ENCODE measurements at regions not wholly inside any gene's neighbourhood (a gene's known extent, or its start where the extent isn't known, plus 50 kb on each side); places are given as distances from the start of the nearest gene placed in this dataset.

DNA sequence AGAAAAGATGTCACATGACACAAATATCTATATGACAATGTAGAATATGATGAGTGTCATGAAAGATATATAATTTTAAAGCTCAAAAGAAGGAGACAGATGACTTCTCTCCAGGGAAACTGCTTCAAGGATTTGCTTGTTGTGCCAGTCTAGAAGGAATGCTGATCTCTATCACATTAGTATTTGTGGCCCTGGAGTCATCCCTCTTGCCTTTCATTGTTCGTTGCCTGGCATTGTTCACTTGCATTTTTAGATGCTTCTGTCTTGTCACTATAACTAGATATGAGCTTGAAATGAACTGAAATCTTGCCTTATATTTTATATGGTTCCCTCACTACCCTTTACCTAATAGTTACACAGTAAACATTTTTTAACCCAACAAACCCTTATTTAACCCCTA is 207.5 kb downstream of the ZNF608 start:
- no peaks in the 10 kb centered on the region for H3K4me1 ChIP-seq (ENCODE audit: control insufficient read depth, extremely low read depth, insufficient read depth, low read length)
- dilution Hi-C loops (cut with MboI; ENCODE audit: extremely low pct_ligation_motif_present, low sequenced_read_pairs) = no loop called here

GRCh38 chr5:124538191-124538590 is 208.2 kb downstream of the ZNF608 start:
- Histone ChIP-seq H3K79me2 (ENCODE audit: control insufficient read depth, insufficient read depth, low read length) (no peaks in the 10 kb centered on the region), H3K9me1 (ENCODE audit: control insufficient read depth, extremely low read depth, insufficient read depth, low read length) (no peaks in the 10 kb centered on the region), H4K20me1 (ENCODE audit: control insufficient read depth, extremely low read depth, insufficient read depth, low read length) (no peaks in the 10 kb centered on the region), H3K4me1 (ENCODE audit: control insufficient read depth, extremely low read depth, insufficient read depth, low read length) (no peaks in the 10 kb centered on the region), H3K4me2 (ENCODE audit: control insufficient read depth, extremely low read depth, insufficient read depth, low read depth, low read length) (no peak overlapping the region), H2AFZ (ENCODE audit: control insufficient read depth, low read length) (no peak overlapping the region), H3K9me3 (ENCODE audit: control insufficient read depth, low read depth, low read length) (no peaks in the 10 kb centered on the region), H3K36me3 (ENCODE audit: control insufficient read depth in 2 of 2, extremely low read depth in 1 of 2, insufficient read depth in 2 of 2, low read length in 2 of 2) (no peaks in the 10 kb centered on the region), H3K9ac (ENCODE audit: control insufficient read depth, extremely low read depth, insufficient read depth, low read length) (no peak overlapping the region), H3K27me3 (ENCODE audit: control insufficient read depth, extremely low read depth, insufficient read depth, low read length) (no peaks in the 10 kb centered on the region), H3K4me3 (ENCODE audit: control insufficient read depth in 2 of 3, extremely low read depth in 1 of 3, insufficient read depth in 2 of 3, low read depth in 1 of 3, low read length in 3 of 3) (no peak overlapping the region), H3K27ac (ENCODE audit: control insufficient read depth, insufficient read depth, low read length) (no peak overlapping the region)
- dilution Hi-C loops (cut with MboI; ENCODE audit: extremely low pct_ligation_motif_present, low sequenced_read_pairs) = no loop called here
- TF ChIP-seq EZH2 (IDR thresholded peaks at IDR 0.05; ENCODE audit: low read length) (no peak), CTCF (optimal IDR thresholded peaks at IDR 0.05 in 1 of 3, IDR thresholded peaks at IDR 0.05 in 1 of 3, conservative IDR thresholded peaks at IDR 0.05 in 1 of 3; ENCODE audit: extremely low read depth in 1 of 3, insufficient read depth in 2 of 3, low read length in 3 of 3) (no peak)
- FAIRE-seq = no peak
- no peak for DNase-seq (ENCODE audit: low read depth, low spot score)

More for the DNA sequence above, 207.5 kb downstream of the ZNF608 start:
- no peak for FAIRE-seq
- no peaks in the 10 kb centered on the region for H3K9me1 ChIP-seq (ENCODE audit: control insufficient read depth, extremely low read depth, insufficient read depth, low read length)
- no peaks in the 10 kb centered on the region for H4K20me1 ChIP-seq (ENCODE audit: control insufficient read depth, extremely low read depth, insufficient read depth, low read length)
- H3K4me2 ChIP-seq (ENCODE audit: control insufficient read depth, extremely low read depth, insufficient read depth, low read depth, low read length) = no peak overlapping the region
- DNase-seq (ENCODE audit: low read depth, low spot score) = no peak
- H3K27me3 ChIP-seq (ENCODE audit: control insufficient read depth, extremely low read depth, insufficient read depth, low read length) = no peaks in the 10 kb centered on the region
- no peak for TF ChIP-seq EZH2 (IDR thresholded peaks at IDR 0.05; ENCODE audit: low read length)
- no peak for TF ChIP-seq CTCF (optimal IDR thresholded peaks at IDR 0.05 in 1 of 3, IDR thresholded peaks at IDR 0.05 in 1 of 3, conservative IDR thresholded peaks at IDR 0.05 in 1 of 3; ENCODE audit: extremely low read depth in 1 of 3, insufficient read depth in 2 of 3, low read length in 3 of 3)
- H3K9ac ChIP-seq (ENCODE audit: control insufficient read depth, extremely low read depth, insufficient read depth, low read length) = no peak overlapping the region
- no peaks in the 10 kb centered on the region for H3K79me2 ChIP-seq (ENCODE audit: control insufficient read depth, insufficient read depth, low read length)
- no peaks in the 10 kb centered on the region for H3K36me3 ChIP-seq (ENCODE audit: control insufficient read depth in 2 of 2, extremely low read depth in 1 of 2, insufficient read depth in 2 of 2, low read length in 2 of 2)
- H2AFZ ChIP-seq (ENCODE audit: control insufficient read depth, low read length) = no peak overlapping the region
- no peaks in the 10 kb centered on the region for H3K9me3 ChIP-seq (ENCODE audit: control insufficient read depth, low read depth, low read length)
- H3K27ac ChIP-seq (ENCODE audit: control insufficient read depth, insufficient read depth, low read length) = no peak overlapping the region
- H3K4me3 ChIP-seq (ENCODE audit: control insufficient read depth in 2 of 3, extremely low read depth in 1 of 3, insufficient read depth in 2 of 3, low read depth in 1 of 3, low read length in 3 of 3) = no peak overlapping the region

All from keratinocyte (primary cell).